HepG2 (cell line): ENCODE measurements at regions not wholly inside any gene's neighbourhood (a gene's known extent, or its start where the extent isn't known, plus 50 kb on each side); places are given as distances from the start of the nearest gene placed in this dataset.

Source experiments
- DPF2 ChIP-seq: sonication (generic); formaldehyde crosslinking; IDR thresholded peaks from 2 replicates; pipeline ENCODE4 v1.4.0; 2020; ENCODE audit warnings: mild to moderate bottlenecking, low read depth, missing genetic modification reagents, borderline replicate concordance
- MTF1 ChIP-seq: sonication (generic); formaldehyde crosslinking; IDR thresholded peaks from 2 replicates; pipeline ENCODE4 v1.5.0; 2020; ENCODE audit warnings: missing genetic modification reagents
- PAX8 ChIP-seq: sonication (generic); formaldehyde crosslinking; IDR thresholded peaks from 2 replicates; pipeline ENCODE4 v1.8.0; 2022; ENCODE audit warnings: mild to moderate bottlenecking, missing genetic modification reagents, borderline replicate concordance
- TAF1 ChIP-seq: sonication (generic); formaldehyde crosslinking; IDR thresholded peaks from 2 replicates; pipeline ENCODE4 v1.4.0; 2020; ENCODE audit warnings: missing genetic modification reagents
- ZFY ChIP-seq: sonication (generic); formaldehyde crosslinking; IDR thresholded peaks from 2 replicates; pipeline ENCODE4 v1.4.0; 2020; ENCODE audit warnings: missing genetic modification reagents
- TF ChIP-seq, protein P1 (sequence below): sonication (generic); formaldehyde crosslinking; IDR thresholded peaks from 2 replicates; pipeline ENCODE4 v1.5.0; 2020; ENCODE audit warnings: mild to moderate bottlenecking, missing genetic modification reagents, moderate library complexity
- TF ChIP-seq, protein P2 (sequence below): sonication (generic); formaldehyde crosslinking; conservative IDR thresholded peaks from 2 replicates; pipeline ENCODE4 v1.5.0; 2020; ENCODE audit warnings: missing genetic modification reagents
- TF ChIP-seq, protein P3 (sequence below): sonication (generic); formaldehyde crosslinking; IDR thresholded peaks from 2 replicates; pipeline ENCODE4 v1.8.0; 2022; ENCODE audit warnings: mild to moderate bottlenecking, missing genetic modification reagents, borderline replicate concordance

DNA sequence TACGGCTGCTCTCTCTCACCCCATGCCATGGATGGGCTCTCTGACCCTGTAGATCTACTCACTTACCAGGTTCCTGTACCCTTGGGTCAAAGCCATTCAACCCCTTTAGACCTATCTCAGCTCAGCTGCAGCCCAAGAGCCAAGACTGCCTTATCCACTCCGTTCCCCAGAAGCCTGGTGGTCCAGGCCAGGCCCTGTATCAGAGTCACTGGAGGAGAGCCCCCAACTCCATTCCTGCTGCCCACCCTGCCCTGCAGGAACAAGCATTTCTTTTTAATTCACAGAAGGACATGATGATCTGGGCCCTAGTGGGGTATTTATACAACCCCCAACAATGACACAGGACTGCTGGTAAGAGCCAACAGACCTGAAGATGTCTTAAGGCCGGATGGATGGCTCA, 76.8 kb downstream of the AIPL1 start:
- TF ChIP-seq, protein P1, sequence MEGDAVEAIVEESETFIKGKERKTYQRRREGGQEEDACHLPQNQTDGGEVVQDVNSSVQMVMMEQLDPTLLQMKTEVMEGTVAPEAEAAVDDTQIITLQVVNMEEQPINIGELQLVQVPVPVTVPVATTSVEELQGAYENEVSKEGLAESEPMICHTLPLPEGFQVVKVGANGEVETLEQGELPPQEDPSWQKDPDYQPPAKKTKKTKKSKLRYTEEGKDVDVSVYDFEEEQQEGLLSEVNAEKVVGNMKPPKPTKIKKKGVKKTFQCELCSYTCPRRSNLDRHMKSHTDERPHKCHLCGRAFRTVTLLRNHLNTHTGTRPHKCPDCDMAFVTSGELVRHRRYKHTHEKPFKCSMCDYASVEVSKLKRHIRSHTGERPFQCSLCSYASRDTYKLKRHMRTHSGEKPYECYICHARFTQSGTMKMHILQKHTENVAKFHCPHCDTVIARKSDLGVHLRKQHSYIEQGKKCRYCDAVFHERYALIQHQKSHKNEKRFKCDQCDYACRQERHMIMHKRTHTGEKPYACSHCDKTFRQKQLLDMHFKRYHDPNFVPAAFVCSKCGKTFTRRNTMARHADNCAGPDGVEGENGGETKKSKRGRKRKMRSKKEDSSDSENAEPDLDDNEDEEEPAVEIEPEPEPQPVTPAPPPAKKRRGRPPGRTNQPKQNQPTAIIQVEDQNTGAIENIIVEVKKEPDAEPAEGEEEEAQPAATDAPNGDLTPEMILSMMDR (CRISPR knock-in tag): no peak
- TF ChIP-seq ZFY (CRISPR knock-in tag) (no peak), TAF1 (no peak), DPF2 (CRISPR knock-in tag) (no peak), PAX8 (CRISPR knock-in tag) (no peak), MTF1 (CRISPR knock-in tag) (no peak)
- TF ChIP-seq, protein P2, sequence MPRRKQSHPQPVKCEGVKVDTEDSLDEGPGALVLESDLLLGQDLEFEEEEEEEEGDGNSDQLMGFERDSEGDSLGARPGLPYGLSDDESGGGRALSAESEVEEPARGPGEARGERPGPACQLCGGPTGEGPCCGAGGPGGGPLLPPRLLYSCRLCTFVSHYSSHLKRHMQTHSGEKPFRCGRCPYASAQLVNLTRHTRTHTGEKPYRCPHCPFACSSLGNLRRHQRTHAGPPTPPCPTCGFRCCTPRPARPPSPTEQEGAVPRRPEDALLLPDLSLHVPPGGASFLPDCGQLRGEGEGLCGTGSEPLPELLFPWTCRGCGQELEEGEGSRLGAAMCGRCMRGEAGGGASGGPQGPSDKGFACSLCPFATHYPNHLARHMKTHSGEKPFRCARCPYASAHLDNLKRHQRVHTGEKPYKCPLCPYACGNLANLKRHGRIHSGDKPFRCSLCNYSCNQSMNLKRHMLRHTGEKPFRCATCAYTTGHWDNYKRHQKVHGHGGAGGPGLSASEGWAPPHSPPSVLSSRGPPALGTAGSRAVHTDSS (CRISPR knock-in tag): no peak
- TF ChIP-seq, protein P3, sequence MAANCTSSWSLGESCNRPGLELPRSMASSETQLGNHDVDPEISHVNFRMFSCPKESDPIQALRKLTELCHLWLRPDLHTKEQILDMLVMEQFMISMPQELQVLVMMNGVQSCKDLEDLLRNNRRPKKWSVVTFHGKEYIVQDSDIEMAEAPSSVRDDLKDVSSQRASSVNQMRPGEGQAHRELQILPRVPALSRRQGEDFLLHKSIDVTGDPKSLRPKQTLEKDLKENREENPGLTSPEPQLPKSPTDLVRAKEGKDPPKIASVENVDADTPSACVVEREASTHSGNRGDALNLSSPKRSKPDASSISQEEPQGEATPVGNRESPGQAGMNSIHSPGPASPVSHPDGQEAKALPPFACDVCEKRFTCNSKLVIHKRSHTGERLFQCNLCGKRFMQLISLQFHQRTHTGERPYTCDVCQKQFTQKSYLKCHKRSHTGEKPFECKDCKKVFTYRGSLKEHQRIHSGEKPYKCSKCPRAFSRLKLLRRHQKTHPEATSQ (CRISPR knock-in tag): no peak
